ENCODE measurements at regions not wholly inside any gene's neighbourhood (a gene's known extent, or its start where the extent isn't known, plus 50 kb on each side); places are given as distances from the start of the nearest gene placed in this dataset.

DNA sequence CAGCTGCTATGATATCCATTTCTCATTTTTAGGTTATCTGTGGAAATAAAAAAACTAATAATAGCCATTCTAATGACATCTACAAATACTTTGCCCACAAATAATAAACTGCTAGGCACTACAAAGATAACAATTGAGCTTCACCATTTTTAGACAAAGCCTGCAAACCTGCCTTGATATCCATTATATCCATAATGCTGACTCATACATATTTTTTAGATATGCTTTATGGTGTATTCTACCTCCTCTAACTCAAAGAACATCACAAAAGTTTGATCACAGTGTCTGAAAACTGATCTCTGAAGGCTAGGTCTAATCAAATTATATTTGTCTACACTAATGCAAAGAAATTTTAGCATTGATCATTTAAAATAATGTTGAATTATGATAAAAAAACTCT lies 138.4 kb downstream of the HNMT start:
- no peaks in the 10 kb centered on the region for H3K36me3 ChIP-seq
- H3K4me3 ChIP-seq, result no peak overlapping the region
- no peak for DNase-seq (ENCODE audit: low read depth in 1 of 2, low spot score in 1 of 2)
- H3K9me3 ChIP-seq (ENCODE audit: low read depth), result peaks cover 4% of the 10 kb centered on the region
- TF ChIP-seq, protein P1, sequence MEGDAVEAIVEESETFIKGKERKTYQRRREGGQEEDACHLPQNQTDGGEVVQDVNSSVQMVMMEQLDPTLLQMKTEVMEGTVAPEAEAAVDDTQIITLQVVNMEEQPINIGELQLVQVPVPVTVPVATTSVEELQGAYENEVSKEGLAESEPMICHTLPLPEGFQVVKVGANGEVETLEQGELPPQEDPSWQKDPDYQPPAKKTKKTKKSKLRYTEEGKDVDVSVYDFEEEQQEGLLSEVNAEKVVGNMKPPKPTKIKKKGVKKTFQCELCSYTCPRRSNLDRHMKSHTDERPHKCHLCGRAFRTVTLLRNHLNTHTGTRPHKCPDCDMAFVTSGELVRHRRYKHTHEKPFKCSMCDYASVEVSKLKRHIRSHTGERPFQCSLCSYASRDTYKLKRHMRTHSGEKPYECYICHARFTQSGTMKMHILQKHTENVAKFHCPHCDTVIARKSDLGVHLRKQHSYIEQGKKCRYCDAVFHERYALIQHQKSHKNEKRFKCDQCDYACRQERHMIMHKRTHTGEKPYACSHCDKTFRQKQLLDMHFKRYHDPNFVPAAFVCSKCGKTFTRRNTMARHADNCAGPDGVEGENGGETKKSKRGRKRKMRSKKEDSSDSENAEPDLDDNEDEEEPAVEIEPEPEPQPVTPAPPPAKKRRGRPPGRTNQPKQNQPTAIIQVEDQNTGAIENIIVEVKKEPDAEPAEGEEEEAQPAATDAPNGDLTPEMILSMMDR (IDR thresholded peaks at IDR 0.05; ENCODE audit: low read depth, low read length), result no peak
- no peak overlapping the region for H3K27ac ChIP-seq
- H3K27me3 ChIP-seq, result no peaks in the 10 kb centered on the region
- peaks cover 3% of the 10 kb centered on the region for H3K4me1 ChIP-seq (ENCODE audit: low read depth)

DNA sequence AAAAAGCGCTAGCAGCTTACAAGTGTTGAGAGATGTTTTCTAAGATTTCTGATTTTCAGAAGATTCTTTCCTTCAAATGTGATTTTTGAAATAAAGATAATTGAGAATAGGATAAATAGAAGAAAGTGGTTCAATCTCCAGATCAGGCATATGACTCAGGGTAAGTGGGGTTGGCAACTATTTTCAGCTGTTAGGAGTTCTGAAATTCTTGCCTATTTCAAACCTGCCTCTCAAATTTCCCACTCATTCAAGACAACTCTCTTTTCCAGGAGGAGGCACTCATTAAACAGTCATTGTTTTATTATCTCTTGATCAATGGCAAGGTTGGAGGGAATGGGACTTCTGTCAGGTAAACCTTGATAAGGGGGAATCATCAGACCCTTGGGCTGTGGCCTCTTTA lies 138.9 kb downstream of the HNMT start:
- peaks cover 4% of the 10 kb centered on the region for H3K9me3 ChIP-seq (ENCODE audit: low read depth)

DNA sequence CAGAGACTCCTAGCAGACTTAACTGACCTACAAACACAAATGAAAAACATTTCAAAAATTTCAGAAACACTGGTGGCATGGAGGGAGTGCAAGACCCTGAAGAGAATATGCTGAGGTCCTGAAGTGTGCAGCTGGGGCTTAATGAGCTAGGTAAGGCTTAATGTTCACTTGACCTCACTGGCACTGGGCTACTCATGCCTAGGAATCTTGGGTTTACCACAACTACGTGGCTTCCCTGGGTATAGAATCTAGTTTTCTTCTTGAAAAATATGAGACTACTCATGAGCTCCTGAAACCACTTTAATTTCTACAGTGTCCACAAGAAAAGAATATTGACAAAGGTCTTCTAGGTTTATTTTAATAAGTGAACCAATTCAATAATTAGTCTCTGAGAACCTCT lies 139.8 kb downstream of the HNMT start:
- H3K36me3 ChIP-seq, result no peaks in the 10 kb centered on the region
- no peaks in the 10 kb centered on the region for H3K27me3 ChIP-seq
- TF ChIP-seq, protein P1 (IDR thresholded peaks at IDR 0.05; ENCODE audit: low read depth, low read length), result no peak
- peaks cover 3% of the 10 kb centered on the region for H3K4me1 ChIP-seq (ENCODE audit: low read depth)
- peaks cover 4% of the 10 kb centered on the region for H3K9me3 ChIP-seq (ENCODE audit: low read depth)
- DNase-seq (ENCODE audit: low read depth in 1 of 2, low spot score in 1 of 2), result no peak
- no peak overlapping the region for H3K27ac ChIP-seq
- no peak overlapping the region for H3K4me3 ChIP-seq

More for the DNA sequence above, 138.9 kb downstream of the HNMT start:
- H3K27me3 ChIP-seq, result no peaks in the 10 kb centered on the region
- peaks cover 3% of the 10 kb centered on the region for H3K4me1 ChIP-seq (ENCODE audit: low read depth)
- DNase-seq (ENCODE audit: low read depth in 1 of 2, low spot score in 1 of 2), result no peak
- no peak overlapping the region for H3K4me3 ChIP-seq
- TF ChIP-seq, protein P1 (IDR thresholded peaks at IDR 0.05; ENCODE audit: low read depth, low read length), result no peak
- no peak overlapping the region for H3K27ac ChIP-seq
- no peaks in the 10 kb centered on the region for H3K36me3 ChIP-seq

DNA sequence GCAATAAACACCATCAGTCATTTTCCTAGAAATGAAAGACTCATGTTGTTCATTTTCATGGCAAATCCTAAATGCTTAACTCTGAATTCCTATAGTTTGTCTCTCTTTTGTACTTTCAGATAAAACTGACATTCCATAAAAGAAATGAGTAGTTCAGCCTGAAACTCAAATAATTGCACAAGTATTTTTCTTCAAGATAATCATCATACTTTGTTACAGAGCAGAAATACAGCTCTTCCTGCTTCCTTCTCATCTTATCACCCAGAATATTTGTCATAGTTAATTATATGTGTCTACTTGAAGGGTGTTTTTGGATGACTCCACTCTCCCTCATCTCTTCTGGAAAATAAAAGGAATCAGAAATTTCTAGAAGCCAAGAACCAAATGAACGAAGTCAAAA lies 141.1 kb downstream of the HNMT start:
- peak in 1 of 2 donors; percentile 56 for DNase-seq (ENCODE audit: low read depth in 1 of 2, low spot score in 1 of 2)
- Histone ChIP-seq H3K27me3 (no peaks in the 10 kb centered on the region), H3K36me3 (no peaks in the 10 kb centered on the region), H3K4me1 (ENCODE audit: low read depth) (peaks cover 3% of the 10 kb centered on the region), H3K9me3 (ENCODE audit: low read depth) (peaks cover 4% of the 10 kb centered on the region), H3K4me3 (no peak overlapping the region), H3K27ac (no peak overlapping the region)
- TF ChIP-seq, protein P1 (IDR thresholded peaks at IDR 0.05; ENCODE audit: low read depth, low read length), result no peak

DNA sequence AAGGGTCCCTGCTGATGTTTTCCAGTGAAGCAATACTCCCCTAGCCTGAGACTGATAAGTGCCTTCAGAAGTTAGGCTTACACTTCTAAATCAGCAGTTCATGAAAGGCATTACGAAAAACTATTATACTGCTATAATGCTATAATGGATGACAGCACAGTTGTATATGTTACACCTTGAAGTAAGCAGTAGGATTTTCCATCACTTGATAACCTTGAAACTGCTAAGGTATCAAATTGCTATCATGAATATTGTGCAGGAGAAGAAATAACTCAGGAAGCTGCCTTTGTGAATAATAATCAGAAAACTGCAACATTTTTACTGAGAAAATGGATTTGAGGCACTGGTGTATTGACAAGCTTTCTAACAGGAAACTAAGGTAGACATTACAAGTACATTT lies 142.3 kb downstream of the HNMT start:
- TF ChIP-seq, protein P1 (IDR thresholded peaks at IDR 0.05; ENCODE audit: low read depth, low read length), result no peak
- no peaks in the 10 kb centered on the region for H3K27me3 ChIP-seq
- no peaks in the 10 kb centered on the region for H3K36me3 ChIP-seq
- H3K4me3 ChIP-seq, result no peak overlapping the region
- peak in 1 of 2 donors; percentile 46 for DNase-seq (ENCODE audit: low read depth in 1 of 2, low spot score in 1 of 2)
- H3K27ac ChIP-seq, result no peak overlapping the region
- peaks cover 3% of the 10 kb centered on the region for H3K4me1 ChIP-seq (ENCODE audit: low read depth)
- H3K9me3 ChIP-seq (ENCODE audit: low read depth), result peaks cover 4% of the 10 kb centered on the region

DNA sequence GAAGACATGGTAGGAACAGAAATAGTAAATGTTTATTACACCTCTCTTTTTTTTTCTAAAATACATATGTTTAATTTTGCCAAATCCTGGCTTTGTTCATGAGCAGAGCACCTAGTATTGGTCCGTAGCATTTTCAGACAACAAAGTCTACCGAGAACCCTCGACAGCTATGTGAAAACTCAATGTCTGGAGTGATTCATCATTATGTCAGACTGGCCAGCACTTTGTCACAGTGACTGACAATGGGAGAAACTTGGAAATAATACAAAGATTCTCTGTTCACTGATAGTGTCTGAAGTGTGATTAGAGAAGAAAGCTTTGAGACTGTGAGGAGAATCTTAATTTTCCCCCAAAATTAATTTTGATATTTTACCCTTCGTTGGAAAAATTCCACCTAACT lies 143.0 kb downstream of the HNMT start:
- Histone ChIP-seq H3K36me3 (no peaks in the 10 kb centered on the region), H3K27me3 (no peaks in the 10 kb centered on the region), H3K4me3 (no peak overlapping the region), H3K4me1 (ENCODE audit: low read depth) (peaks cover 3% of the 10 kb centered on the region), H3K27ac (no peak overlapping the region), H3K9me3 (ENCODE audit: low read depth) (peaks cover 4% of the 10 kb centered on the region)
- no peak for DNase-seq (ENCODE audit: low read depth in 1 of 2, low spot score in 1 of 2)
- TF ChIP-seq, protein P1 (IDR thresholded peaks at IDR 0.05; ENCODE audit: low read depth, low read length), result no peak
